WTC11 (cell line): ENCODE measurements at regions not wholly inside any gene's neighbourhood (a gene's known extent, or its start where the extent isn't known, plus 50 kb on each side); places are given as distances from the start of the nearest gene placed in this dataset.

Source experiments
- ATAC-seq: fragments of 200-7000 bp; cut with Tn5 transposase; 2 replicates; pipeline ENCODE4 v1.10.0; 2021; ENCODE audit warnings: mild to moderate bottlenecking, moderate library complexity
- CTCF ChIA-PET: fragments of 300-600 bp; sonication (Branson Sonifier 250); formaldehyde crosslinking; loops from one replicate; lab custom pipeline; 2021; ENCODE audit warnings: antibody characterized with exemption; lab: Charles Lee
- POLR2A ChIA-PET: fragments of 350-600 bp; sonication (Branson Sonifier 250); formaldehyde crosslinking; loops from one replicate; lab custom pipeline; 2021; ENCODE audit warnings: antibody characterized with exemption; lab: Charles Lee
- DNase-seq: peaks from one replicate; pipeline ENCODE4 v3.0.0; 2021; ENCODE audit warnings: low spot score
- H3K27ac Mint-ChIP-seq: 2 replicates; pipeline ENCODE4 v1.8.0; 2021; ENCODE audit warnings: mixed read lengths
- H3K27me3 Mint-ChIP-seq: 2 replicates; pipeline ENCODE4 v1.8.0; 2021; ENCODE audit warnings: low read depth, mild to moderate bottlenecking, moderate library complexity, mixed read lengths
- H3K36me3 Mint-ChIP-seq: 2 replicates; pipeline ENCODE4 v1.8.0; 2021; ENCODE audit warnings: mixed read lengths
- H3K4me1 Mint-ChIP-seq: 2 replicates; pipeline ENCODE4 v1.8.0; 2022; ENCODE audit warnings: mixed read lengths
- H3K4me3 Mint-ChIP-seq: 2 replicates; pipeline ENCODE4 v1.8.0; 2021; ENCODE audit warnings: mild to moderate bottlenecking, moderate library complexity, mixed read lengths
- H3K9me3 Mint-ChIP-seq: 2 replicates; pipeline ENCODE4 v1.8.0; 2021; ENCODE audit warnings: mixed read lengths
- EMX1 ChIP-seq: fragments of 250-450 bp; sonication (Bioruptor Pico); IDR thresholded peaks from 2 replicates; pipeline ENCODE4 v1.8.0; 2021; ENCODE audit warnings: mild to moderate bottlenecking
- GABPB1 ChIP-seq: sonication (generic); formaldehyde crosslinking; IDR thresholded peaks from 2 replicates; pipeline ENCODE4 v1.8.1; 2023; ENCODE audit warnings: mild to moderate bottlenecking, missing genetic modification reagents
- GRHL2 ChIP-seq: fragments of 250-450 bp; sonication (Bioruptor Pico); IDR thresholded peaks from 2 replicates; pipeline ENCODE4 v1.8.0; 2022; ENCODE audit warnings: mild to moderate bottlenecking, moderate library complexity; ENCODE audit not compliant: insufficient replicate concordance, severe bottlenecking
- IRF2 ChIP-seq: sonication (generic); formaldehyde crosslinking; IDR thresholded peaks from 2 replicates; pipeline ENCODE4 v1.8.0; 2022; ENCODE audit warnings: low read depth, missing genetic modification reagents, borderline replicate concordance
- NR2C2 ChIP-seq: sonication (generic); formaldehyde crosslinking; IDR thresholded peaks from 2 replicates; pipeline ENCODE4 v1.8.0; 2022; ENCODE audit warnings: mild to moderate bottlenecking, missing genetic modification reagents
- OVOL2 ChIP-seq: fragments of 250-450 bp; sonication (Bioruptor Pico); IDR thresholded peaks from 2 replicates; pipeline ENCODE4 v1.9.0; 2021; ENCODE audit warnings: mild to moderate bottlenecking, borderline replicate concordance
- PRRX2 ChIP-seq: fragments of 250-450 bp; sonication (Bioruptor Pico); IDR thresholded peaks from 2 replicates; pipeline ENCODE4 v1.8.0; 2021; ENCODE audit warnings: mild to moderate bottlenecking
- TEAD1 ChIP-seq: sonication (generic); formaldehyde crosslinking; IDR thresholded peaks from 2 replicates; pipeline ENCODE4 v1.8.0; 2022; ENCODE audit warnings: mild to moderate bottlenecking, missing genetic modification reagents
- ZBTB21 ChIP-seq: sonication (generic); formaldehyde crosslinking; IDR thresholded peaks from 2 replicates; pipeline ENCODE4 v1.8.1; 2023; ENCODE audit warnings: mild to moderate bottlenecking, missing genetic modification reagents, borderline replicate concordance
- ZMAT4 ChIP-seq: fragments of 250-450 bp; sonication (Bioruptor Pico); IDR thresholded peaks from 2 replicates; pipeline ENCODE4 v1.9.0; 2021; ENCODE audit warnings: mild to moderate bottlenecking
- ZNF263 ChIP-seq: sonication (generic); formaldehyde crosslinking; IDR thresholded peaks from 2 replicates; pipeline ENCODE4 v1.8.1; 2022; ENCODE audit warnings: low read depth, mild to moderate bottlenecking, moderate library complexity, missing genetic modification reagents
- ZNF281 ChIP-seq: sonication (generic); formaldehyde crosslinking; IDR thresholded peaks from 2 replicates; pipeline ENCODE4 v1.8.0; 2023; ENCODE audit warnings: mild to moderate bottlenecking, missing genetic modification reagents
- TF ChIP-seq, protein P1 (sequence below): fragments of 250-450 bp; sonication (Bioruptor Pico); IDR thresholded peaks from 2 replicates; pipeline ENCODE4 v1.9.0; 2021; ENCODE audit warnings: mild to moderate bottlenecking
- TF ChIP-seq, protein P2 (sequence below): sonication (generic); formaldehyde crosslinking; IDR thresholded peaks from 2 replicates; pipeline ENCODE4 v1.8.1; 2023; ENCODE audit warnings: mild to moderate bottlenecking, missing genetic modification reagents, borderline replicate concordance
- TF ChIP-seq, protein P3 (sequence below): sonication (generic); formaldehyde crosslinking; IDR thresholded peaks from 2 replicates; pipeline ENCODE4 v1.8.0; 2022; ENCODE audit warnings: mild to moderate bottlenecking, missing genetic modification reagents
- TF ChIP-seq, protein P4 (sequence below): sonication (generic); formaldehyde crosslinking; IDR thresholded peaks from 2 replicates; pipeline ENCODE4 v1.8.1; 2023; ENCODE audit warnings: mild to moderate bottlenecking, missing genetic modification reagents

GRCh38 chr18:39960550-39960949 is 1994.5 kb upstream of the PIK3C3 start (continued):
- TF ChIP-seq, protein P1, sequence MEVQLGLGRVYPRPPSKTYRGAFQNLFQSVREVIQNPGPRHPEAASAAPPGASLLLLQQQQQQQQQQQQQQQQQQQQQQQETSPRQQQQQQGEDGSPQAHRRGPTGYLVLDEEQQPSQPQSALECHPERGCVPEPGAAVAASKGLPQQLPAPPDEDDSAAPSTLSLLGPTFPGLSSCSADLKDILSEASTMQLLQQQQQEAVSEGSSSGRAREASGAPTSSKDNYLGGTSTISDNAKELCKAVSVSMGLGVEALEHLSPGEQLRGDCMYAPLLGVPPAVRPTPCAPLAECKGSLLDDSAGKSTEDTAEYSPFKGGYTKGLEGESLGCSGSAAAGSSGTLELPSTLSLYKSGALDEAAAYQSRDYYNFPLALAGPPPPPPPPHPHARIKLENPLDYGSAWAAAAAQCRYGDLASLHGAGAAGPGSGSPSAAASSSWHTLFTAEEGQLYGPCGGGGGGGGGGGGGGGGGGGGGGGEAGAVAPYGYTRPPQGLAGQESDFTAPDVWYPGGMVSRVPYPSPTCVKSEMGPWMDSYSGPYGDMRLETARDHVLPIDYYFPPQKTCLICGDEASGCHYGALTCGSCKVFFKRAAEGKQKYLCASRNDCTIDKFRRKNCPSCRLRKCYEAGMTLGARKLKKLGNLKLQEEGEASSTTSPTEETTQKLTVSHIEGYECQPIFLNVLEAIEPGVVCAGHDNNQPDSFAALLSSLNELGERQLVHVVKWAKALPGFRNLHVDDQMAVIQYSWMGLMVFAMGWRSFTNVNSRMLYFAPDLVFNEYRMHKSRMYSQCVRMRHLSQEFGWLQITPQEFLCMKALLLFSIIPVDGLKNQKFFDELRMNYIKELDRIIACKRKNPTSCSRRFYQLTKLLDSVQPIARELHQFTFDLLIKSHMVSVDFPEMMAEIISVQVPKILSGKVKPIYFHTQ (CRISPR knock-in tag), result no peak
- no peak for TF ChIP-seq PRRX2
- TF ChIP-seq NR2C2 (CRISPR knock-in tag), result no peak
- TF ChIP-seq, protein P2, sequence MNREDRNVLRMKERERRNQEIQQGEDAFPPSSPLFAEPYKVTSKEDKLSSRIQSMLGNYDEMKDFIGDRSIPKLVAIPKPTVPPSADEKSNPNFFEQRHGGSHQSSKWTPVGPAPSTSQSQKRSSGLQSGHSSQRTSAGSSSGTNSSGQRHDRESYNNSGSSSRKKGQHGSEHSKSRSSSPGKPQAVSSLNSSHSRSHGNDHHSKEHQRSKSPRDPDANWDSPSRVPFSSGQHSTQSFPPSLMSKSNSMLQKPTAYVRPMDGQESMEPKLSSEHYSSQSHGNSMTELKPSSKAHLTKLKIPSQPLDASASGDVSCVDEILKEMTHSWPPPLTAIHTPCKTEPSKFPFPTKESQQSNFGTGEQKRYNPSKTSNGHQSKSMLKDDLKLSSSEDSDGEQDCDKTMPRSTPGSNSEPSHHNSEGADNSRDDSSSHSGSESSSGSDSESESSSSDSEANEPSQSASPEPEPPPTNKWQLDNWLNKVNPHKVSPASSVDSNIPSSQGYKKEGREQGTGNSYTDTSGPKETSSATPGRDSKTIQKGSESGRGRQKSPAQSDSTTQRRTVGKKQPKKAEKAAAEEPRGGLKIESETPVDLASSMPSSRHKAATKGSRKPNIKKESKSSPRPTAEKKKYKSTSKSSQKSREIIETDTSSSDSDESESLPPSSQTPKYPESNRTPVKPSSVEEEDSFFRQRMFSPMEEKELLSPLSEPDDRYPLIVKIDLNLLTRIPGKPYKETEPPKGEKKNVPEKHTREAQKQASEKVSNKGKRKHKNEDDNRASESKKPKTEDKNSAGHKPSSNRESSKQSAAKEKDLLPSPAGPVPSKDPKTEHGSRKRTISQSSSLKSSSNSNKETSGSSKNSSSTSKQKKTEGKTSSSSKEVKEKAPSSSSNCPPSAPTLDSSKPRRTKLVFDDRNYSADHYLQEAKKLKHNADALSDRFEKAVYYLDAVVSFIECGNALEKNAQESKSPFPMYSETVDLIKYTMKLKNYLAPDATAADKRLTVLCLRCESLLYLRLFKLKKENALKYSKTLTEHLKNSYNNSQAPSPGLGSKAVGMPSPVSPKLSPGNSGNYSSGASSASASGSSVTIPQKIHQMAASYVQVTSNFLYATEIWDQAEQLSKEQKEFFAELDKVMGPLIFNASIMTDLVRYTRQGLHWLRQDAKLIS (CRISPR knock-in tag), result no peak

DNA sequence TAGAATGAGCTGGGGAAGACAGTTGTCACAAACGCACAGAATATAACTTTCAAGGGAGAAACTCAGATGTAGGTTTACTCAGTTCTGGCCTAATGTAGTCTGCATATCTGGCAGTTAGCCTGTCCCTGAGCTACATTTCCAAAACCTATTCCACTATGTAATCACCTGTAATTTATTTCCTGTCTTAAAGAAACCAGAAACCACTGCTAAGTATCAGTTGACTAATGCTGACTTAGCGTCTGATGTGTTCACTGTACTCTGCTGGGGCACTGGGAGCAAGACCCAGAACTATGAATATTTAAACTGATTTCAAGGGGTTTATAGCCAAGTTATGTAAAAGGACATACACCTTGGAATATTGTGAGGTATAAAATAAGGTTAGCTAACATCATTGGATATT is 1995.2 kb upstream of the PIK3C3 start:
- no peaks in the 10 kb centered on the region for H3K36me3 Mint-ChIP-seq
- DNase-seq, result no peak
- H3K27ac Mint-ChIP-seq, result no peak overlapping the region
- TF ChIP-seq, protein P3, sequence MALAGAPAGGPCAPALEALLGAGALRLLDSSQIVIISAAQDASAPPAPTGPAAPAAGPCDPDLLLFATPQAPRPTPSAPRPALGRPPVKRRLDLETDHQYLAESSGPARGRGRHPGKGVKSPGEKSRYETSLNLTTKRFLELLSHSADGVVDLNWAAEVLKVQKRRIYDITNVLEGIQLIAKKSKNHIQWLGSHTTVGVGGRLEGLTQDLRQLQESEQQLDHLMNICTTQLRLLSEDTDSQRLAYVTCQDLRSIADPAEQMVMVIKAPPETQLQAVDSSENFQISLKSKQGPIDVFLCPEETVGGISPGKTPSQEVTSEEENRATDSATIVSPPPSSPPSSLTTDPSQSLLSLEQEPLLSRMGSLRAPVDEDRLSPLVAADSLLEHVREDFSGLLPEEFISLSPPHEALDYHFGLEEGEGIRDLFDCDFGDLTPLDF, result no peak
- TF ChIP-seq, protein P4, sequence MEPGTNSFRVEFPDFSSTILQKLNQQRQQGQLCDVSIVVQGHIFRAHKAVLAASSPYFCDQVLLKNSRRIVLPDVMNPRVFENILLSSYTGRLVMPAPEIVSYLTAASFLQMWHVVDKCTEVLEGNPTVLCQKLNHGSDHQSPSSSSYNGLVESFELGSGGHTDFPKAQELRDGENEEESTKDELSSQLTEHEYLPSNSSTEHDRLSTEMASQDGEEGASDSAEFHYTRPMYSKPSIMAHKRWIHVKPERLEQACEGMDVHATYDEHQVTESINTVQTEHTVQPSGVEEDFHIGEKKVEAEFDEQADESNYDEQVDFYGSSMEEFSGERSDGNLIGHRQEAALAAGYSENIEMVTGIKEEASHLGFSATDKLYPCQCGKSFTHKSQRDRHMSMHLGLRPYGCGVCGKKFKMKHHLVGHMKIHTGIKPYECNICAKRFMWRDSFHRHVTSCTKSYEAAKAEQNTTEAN (CRISPR knock-in tag), result no peak
- TF ChIP-seq EMX1 (CRISPR knock-in tag), result no peak
- no peak for TF ChIP-seq IRF2 (CRISPR knock-in tag)
- TF ChIP-seq ZMAT4, result no peak
- TF ChIP-seq ZNF263 (CRISPR knock-in tag), result no peak
- TF ChIP-seq GABPB1, result no peak
- no peak for TF ChIP-seq ZBTB21 (CRISPR knock-in tag)
- no peak for TF ChIP-seq GRHL2 (CRISPR knock-in tag)
- no peak for TF ChIP-seq OVOL2 (CRISPR knock-in tag)
- TF ChIP-seq, all 79 proteins: peak for 0
- Mint-ChIP-seq H3K4me1 (peaks cover 12% of the 10 kb centered on the region), H3K27me3 (no peaks in the 10 kb centered on the region), H3K9me3 (peaks cover 12% of the 10 kb centered on the region), H3K4me3 (no peak overlapping the region)
- POLR2A ChIA-PET, result no interaction called here
- no peak for ATAC-seq
- CTCF ChIA-PET, result no interaction called here

- POLR2A ChIA-PET, result interaction anchor here (0.7 kb wide), 1 partner anchor 20 kb away, joined by 3 read pairs; no protein-coding TSS in a partner anchor
- H3K9me3 Mint-ChIP-seq, result peaks cover 12% of the 10 kb centered on the region
- CTCF ChIA-PET, result no interaction called here
- H3K4me1 Mint-ChIP-seq, result peaks cover 12% of the 10 kb centered on the region
- no peak overlapping the region for H3K27ac Mint-ChIP-seq
- no peak overlapping the region for H3K4me3 Mint-ChIP-seq
- ATAC-seq (no peak), DNase-seq (no peak)
- no peaks in the 10 kb centered on the region for H3K36me3 Mint-ChIP-seq
- no peaks in the 10 kb centered on the region for H3K27me3 Mint-ChIP-seq
- TF ChIP-seq ZNF281 (CRISPR knock-in tag), result no peak
- TF ChIP-seq, protein P2 (CRISPR knock-in tag), result no peak
- no peak for TF ChIP-seq TEAD1 (CRISPR knock-in tag)
- no peak for TF ChIP-seq GRHL2 (CRISPR knock-in tag)
Measured at GRCh38 chr18:39958876-39959275, 1996.2 kb upstream of the PIK3C3 start.
